ENCODE measurements at regions not wholly inside any gene's neighbourhood (a gene's known extent, or its start where the extent isn't known, plus 50 kb on each side); places are given as distances from the start of the nearest gene placed in this dataset.

DNA sequence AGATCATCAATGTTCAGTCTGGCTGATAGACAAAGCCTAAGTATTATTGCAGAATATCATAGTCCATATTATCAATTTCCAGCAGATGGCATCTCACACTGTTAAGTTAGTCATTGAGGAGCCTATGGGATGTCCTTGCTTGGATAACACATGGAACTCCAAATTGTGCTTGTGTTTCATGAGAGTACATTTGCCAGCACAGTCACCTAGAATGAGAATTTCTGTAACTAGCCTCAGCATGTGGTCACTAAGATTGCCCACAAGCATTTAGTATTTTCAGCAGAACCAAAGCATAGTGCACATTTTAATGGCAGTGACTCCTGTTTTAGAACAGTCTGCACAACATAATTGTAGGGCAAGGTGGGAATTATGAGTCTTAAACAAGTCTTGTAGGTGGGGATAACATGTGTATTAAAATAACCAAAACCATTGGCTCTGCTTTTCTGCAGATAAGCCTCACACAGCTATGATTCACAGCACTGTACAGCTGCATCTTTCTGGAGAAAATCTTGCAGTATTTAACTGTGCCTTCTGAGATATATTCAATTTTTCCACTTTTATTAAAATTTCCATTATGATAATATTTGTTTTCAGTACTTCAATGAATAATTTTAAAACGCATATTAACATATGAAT lies 882.8 kb upstream of the SOX9 start:
- no peak for DNase-seq

DNA sequence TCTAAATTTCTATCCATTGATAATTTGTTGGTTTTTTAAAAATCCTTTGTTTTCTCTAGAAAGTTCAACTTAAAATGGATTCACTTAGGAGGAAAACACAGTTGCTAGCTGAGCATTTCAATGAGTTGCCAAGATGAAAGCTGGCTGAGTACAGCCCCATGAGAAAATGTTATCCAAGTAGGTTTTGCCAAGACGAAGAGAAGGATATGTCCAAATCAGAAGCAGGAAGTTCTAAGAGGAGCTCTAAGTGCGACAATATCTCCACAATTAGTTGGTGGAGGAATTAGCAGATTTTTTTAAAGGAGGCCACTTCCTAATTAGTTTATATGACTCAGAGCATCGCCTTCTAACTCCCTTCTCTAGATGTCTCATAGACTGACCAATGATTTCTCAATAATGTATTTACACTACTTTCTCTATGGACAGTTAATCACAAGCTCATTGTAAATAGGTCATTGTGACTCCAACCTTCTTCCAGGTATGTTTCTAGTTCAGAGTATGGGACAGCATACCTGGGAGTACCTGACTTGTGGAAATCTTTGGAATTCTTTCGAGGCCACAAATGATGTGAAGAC lies 873.3 kb upstream of the SOX9 start:
- DNase-seq = no peak

DNA sequence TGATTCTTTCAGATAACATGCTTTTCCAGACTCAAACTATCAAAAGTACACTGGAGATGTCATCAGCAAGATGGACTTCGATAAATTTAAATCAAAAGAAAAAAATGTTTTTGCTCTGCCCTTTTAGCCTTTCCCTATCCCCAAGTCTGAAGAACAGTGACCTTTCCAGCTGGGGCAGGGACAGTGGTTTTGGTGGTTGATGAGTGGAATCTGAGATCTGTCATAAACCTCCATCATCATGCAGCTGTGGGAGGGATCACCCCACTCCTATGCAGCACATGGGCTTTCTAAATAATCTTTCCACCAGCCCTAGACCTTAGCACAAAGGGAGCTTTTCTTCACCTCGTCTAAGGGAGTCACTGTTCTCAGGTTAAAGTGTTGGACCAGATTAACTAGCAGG lies 869.5 kb upstream of the SOX9 start:
- DNase-seq = no peak

DNA sequence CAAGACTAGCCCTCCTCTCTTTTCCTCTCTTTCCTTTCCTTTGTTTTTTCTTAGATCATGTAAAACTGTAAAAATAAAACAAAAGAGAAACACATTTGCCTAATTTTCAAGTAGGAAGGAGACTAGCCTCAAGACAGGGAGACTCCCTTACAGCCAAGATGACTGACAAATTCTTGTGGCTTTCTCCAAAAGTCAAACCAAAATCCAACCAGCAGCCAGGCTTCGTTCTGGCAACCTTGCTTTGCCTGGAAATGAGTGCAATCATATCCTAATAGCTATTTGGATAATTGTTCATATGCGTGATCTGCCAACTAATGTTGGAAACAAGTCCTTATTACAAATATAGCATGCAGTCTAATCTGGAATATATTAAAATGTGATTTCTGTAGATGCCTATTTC lies 868.9 kb upstream of the SOX9 start:
- no peak for DNase-seq

DNA sequence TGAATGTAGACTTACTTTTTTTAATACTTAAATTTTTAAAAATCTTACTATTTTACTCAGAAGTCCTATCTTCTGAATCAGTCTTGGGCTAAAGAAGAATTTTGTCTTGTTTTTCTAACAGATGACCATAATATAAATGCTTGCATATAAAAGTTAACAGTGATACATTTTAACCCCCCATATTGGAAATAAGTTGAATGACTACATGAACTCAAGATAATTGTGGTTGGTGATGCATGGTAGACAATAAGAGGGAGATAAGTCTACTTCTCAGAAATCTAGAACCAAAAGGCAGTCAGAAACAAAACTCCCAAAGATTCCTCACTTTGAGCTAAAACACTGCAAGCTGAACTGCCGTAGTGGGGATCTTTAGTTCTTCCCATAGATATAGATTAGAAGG lies 868.4 kb upstream of the SOX9 start:
- DNase-seq = no peak

DNA sequence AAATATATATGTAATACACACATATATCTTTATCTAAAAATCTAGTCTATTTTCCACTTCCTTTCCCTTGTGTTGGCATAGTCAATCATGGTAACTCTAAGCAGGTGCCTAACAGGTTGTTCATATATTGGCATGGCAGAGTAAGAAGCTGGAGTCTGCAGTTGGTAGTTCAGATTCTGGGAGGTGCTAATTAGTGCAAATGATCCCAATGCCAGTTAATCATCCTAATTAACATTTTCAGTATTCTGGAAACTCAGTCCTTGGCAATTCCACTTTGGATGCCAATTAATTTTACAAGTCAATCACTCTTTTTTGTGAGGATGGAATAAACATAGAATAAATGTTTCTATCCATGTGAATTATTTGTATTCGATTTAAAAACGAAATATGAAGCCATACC lies 863.7 kb upstream of the SOX9 start:
- no peak for DNase-seq

DNA sequence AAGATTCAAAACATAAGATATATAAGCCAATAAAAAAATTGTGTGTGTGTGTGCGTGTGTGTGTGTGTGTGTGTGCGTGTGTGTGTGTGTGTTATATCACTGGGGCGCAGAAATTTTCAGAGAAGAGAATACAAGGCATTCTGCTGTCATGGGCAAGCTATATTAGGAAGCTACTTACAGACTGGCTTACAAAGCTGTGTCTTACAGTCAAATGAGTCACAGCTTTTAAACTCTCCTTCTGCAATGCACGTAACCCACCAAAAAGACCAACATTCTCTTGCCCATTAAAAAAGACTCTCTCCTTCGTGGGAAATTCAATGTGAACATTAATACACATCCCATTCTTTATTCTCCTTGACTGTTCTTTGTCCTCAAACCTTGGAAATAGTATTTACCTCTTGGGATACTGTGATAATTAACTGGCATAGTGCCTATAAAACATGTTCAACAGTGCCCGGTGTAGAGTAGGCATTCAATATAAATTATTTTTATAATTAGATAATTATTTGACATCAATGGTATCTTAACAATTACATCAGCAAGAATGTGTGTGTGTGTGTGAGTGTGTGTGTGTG lies 860.4 kb upstream of the SOX9 start:
- no peak for DNase-seq

DNA sequence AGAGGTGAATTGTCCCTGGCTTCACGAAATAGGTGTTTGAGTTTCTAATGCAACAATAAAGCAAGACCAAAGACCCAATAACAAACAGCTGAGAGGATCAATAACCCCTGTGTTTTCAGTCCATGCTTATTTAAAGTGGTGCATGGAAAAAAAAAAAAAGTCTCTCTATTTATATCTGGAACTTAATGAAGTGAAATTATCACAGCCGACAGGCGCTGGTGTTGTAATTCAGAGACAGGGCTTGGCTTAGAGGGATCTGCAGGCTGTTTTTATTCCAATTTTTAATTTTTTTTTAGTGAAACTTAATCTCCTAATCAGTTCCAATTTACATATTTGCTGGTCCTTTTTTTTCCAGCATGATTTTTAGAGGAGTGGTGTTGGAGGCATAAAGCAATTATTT lies 858.2 kb upstream of the SOX9 start:
- no peak for DNase-seq

DNA sequence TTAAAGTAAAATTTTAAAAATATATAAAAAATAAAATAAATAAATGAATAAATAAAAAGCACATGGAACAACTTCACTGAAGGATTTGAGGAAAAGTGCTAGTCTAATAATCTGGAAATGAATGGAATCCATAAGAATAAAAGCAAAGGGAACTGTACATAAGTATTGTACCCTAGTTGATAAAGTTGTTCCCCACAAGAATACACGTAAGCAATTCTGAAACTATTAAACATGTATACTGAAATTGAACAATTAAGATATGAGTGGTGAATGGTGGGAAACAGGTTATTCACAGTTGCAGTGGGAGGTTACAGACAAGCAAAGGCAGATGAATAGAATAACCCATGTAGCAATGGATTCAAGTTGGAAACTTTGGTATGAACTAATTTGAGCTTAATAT lies 853.2 kb upstream of the SOX9 start:
- DNase-seq = no peak

DNA sequence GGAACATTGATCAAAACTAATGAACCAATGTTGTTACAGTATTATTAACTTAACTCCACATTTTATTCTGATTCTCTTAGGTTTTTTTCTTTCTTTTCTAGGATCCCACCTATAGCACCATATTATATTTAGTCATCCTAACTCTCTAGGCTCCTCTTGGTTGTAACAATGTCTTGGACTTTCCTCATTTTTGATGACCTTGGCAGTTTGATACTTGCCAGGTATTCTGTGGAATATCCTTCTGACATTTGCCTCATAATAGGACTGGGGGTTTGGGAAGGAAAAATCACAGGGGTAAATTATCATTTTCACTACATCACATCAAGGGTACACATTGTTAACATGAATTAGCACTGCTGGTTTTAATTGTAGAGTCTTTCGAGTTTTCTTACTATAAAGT lies 851.6 kb upstream of the SOX9 start:
- no peak for DNase-seq

DNA sequence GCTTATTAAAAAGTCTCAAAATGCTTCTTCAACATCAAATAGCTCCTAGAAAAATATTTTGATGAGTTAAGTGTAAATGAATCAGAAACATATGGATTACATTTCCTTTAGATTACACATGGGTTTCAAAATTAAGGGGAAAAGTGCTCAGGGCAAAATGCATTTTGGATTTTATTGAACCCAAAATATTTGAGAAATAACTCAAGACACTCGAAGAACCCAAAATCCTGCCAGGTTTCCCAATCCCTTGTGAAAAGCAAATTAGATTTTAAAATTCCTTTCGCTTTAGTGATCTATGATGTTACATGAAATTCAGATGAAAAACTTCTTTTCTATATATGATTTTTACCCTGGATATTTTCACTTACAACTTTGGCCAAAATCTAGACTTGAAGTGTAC lies 847.4 kb upstream of the SOX9 start:
- no peak for DNase-seq

DNA sequence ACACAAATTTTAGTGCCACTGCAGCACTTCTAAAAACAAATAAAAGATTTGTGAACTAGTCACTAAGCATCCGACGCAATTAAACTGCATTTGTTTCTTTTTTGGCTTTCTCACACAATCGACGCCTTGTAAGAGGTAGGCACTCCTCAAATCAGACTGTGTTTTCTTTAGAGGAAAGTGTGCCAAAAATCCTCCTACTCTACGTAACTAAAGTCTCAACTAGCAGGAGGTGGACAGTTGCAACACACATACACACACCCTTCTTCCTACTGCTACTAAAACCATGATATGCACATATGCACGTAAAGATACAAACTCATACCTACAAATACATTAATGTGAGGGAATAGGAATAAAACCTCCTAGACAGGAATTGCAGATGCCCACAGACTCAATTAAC lies 844.7 kb upstream of the SOX9 start:
- no peak for DNase-seq

DNA sequence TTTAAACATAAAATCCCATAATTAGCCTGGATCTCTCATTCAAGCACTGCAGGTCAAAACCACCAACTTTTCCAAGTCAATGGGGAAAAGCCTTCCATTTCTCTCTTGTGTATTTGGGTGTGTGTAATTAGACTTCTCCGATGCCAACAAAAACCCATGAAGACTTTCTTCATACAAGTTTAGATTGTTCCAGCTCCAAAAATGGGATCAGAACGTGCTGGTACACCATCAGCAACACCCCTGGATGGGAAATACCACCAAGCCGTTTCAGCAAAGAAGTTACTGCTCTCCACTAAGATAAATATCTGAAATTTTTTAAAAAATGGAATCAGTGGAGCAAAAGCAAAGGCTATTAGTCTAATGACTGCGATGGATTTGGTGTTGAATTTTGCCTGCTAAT lies 837.3 kb upstream of the SOX9 start:
- DNase-seq = no peak

DNA sequence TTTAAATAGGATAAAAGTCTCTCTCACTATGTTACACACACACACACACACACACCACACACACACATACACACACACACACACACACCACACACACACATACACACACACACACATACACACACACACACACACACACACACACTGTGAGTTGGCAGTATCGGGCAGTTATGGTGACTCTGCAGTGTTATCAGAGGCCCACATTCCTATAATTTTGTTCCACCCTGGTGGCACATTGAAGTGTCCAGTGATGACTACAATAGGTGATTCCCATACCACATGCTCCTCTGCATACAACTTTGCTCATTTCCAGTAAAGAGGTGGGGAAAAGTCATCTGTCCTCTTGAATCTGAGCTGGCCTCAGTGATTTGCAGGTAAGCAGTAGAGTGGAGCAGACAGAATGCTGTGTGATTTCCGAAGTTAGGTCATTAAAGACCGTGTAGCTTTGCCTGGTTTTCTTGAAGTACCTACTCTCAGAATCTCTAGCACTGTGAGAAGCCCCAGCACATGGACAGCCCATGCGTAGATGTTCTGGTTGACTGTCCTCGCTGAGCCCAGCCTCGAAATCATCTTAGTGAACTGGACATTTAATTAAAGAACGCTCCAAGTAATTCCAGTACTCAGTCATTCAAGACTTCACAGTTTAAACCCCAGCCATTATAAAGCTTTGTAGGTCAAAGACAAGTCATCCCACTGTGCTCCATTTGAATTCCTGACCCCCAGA lies 836.6 kb upstream of the SOX9 start:
- DNase-seq = no peak

DNA sequence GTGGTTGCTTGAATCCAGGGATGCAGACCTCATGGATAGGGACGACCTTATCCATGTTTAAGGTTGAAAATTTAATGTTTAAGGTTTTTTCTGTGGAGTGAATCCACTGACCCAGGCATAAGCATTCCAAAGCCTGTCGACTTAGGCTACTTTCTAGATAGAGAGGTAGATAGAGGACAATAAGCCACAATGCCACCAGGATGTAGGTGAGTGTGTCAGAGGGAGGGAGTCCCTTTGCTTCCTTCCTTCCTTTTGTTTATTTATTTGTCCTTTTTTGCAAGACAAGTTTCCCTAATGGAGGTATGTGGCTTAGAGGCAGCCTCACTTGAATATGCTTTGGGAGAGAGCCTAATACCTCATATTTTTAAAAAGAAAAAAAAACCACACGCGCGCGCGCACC lies 834.2 kb upstream of the SOX9 start:
- DNase-seq = no peak

DNA sequence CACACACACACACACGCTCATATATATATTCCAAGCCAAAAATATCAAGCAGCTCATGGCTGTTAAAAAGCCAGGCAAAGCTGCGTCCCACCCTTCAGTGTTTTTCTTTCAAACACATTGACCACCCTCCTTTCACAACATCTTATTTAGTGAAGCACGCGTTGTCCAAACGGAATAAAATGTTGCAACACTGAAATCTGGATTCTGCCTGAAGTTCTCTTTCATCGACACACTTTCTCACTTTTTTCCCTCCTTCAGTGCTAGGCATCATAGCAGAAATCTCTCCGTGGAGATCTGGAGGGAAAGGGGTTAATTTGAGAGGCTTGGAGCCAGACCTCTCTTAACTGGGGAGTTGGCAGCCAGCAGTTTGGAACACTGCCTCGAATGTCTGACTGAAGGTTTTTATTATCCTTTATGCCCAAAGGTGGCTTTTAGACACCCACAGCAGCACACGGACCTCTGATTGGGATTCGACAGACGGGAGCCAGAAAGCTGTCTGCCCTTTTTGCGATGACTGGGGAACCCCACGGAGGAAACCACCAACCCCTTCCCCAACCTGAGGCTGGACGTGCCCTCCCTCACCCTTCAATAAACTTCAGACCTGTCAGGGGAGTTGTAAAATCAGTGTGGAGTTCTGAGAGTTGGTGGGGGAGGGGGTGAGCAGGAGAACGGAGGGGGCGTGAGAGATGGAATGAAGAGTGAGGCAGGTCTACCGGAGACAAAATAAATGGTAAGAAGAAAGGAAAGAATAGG lies 833.6 kb upstream of the SOX9 start:
- no peak for DNase-seq

DNA sequence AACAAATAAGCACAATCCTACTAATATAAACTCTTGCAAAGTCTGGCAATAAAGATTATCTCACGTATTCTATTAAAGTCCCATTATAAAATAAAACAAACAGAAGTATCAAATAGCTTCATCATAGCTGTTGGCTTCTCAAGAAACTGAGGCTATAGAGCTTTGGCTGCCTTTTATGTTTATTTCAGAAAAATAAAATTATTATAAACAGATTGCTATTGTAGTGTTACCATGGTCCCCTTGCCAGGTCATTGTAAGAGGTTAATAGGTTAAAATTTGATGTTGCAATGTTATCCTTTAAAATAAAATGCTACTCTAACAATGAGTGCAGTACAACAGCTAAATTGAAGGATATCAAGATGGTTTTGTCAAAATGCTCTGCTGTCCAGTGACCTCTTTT lies 828.8 kb upstream of the SOX9 start:
- DNase-seq = no peak

DNA sequence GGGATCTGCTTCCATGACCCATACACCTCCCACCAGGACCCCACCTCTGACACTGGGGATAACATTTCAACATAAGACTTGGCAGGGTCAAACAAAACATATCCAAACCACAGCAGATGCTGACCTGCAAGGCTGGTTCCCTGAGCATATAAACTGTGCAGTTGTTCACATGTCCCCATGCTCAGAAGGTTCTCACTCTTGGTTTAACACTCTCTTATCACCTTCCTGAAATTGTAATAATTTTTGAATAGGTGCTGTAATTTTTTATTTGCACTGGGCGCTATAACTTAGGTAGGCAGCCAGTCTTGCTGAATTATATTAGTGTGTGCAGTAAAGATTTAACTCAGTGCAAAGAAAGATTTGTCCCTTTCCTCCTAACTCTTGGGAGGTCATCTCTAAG lies 824.8 kb upstream of the SOX9 start:
- no peak for DNase-seq

DNA sequence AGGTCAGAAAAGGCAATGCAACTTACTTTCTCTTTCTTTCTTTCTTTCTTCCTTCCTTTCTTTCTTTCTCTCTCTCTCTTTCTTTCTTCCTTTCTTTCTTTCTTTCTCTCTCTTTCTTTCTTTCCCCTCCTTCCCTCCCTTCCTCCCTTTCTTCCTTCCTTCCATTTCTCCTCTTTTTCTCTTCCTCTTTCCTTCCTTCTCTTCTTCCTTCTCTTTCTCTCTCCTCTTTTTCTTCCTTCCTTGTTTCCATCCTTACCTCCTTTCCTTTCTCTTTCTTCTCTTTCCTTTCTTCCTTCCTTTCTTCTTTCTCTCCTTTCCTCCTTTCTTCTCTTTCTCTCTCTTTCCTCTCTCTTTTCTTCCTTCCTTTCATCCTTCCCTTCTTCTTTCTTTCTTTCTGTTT lies 819.8 kb upstream of the SOX9 start:
- DNase-seq = no peak

DNA sequence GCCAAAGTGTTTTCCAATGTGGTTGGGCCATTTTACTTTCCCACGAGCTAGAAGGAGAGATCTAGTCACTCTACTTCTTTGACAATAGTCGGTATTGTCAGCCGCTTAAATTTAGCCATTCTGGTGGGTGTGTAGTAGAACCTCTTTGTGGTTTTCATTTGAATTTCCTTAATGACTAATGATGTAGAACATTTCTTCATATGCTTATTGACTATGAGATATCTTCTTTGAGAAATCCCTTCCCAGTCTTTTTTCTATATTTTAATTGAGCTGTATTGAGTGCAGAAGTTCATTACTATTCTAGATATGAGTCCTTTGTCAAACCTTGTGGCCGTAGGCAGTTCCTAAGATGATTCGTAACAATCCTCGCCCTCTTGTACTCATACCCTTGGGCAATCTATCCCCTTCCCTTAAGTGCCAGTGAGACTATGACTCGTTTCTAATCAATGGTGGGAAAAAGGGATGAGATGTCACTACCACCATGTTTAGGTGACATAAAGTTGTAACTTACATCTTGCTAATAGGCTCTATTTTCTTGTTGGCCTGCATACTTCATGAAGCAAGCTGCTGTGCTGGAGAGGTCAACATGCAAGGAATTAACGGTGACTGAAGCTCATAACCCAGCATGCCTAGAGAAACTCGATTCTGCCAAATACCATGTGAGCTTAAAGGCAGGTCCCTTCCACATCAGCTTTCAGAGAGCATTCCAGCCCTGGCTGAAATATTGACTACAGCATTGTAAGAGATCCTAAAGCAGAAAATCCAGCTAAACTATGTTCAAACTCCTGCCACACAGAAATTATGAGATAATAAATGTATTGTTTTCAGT lies 817.9 kb upstream of the SOX9 start:
- DNase-seq = no peak

DNA sequence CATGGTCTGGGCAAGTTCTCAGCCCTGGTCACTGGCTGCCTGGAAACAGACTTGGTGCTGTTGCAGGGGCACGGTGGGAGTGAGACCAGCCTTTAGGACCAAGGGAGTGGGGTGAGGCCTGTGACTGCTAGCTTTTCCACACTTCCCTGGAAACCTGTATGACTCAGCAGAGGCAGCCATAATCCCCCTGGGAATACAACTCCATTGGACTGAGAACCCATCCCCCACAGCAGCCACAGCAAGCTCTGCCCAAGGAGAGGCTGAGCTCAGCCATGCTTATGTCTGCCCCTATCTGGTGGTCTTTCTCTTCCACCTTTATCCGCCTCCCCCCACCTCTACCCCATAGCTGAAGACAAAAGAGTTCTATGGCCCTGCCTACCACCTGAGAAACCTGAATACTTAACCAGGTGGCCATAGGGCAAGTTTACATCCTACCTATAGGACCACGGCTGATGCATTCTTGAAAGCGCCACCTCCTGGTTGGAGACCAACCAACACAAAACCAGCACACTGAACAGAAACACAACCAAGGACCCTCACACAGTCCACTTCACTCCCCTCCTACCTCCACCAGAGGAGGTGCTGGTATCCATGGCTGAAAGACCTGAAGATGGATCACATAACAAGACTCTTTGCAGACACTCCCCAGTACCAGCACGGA lies 816.2 kb upstream of the SOX9 start:
- no peak for DNase-seq

DNA sequence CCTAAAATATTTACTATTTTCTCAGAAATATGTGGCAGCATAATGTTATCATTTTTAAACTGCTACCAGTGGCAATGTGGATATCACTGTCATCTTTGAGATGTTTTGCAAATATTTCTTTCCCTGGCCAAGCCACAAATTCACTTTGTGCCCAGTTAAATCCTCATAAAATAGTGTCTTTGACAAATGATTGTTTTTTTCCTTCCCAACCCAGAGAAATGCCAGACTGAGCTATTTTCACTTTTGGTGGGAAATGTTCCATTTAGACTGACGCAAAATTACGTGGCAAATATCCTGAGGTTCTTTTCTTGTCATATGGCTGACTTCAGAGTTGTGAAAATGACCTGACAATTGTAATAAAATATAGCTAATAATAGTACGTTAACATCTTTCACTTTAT lies 807.0 kb upstream of the SOX9 start:
- no peak for DNase-seq
